Iris pigment epithelial cell (primary cell): ENCODE measurements at regions not wholly inside any gene's neighbourhood (a gene's known extent, or its start where the extent isn't known, plus 50 kb on each side); places are given as distances from the start of the nearest gene placed in this dataset.

Experiments
- DNase-seq: peaks from one replicate; pipeline ENCODE4 v3.0.0-alpha.2; 2011; ENCODE audit warnings: low read depth

DNA sequence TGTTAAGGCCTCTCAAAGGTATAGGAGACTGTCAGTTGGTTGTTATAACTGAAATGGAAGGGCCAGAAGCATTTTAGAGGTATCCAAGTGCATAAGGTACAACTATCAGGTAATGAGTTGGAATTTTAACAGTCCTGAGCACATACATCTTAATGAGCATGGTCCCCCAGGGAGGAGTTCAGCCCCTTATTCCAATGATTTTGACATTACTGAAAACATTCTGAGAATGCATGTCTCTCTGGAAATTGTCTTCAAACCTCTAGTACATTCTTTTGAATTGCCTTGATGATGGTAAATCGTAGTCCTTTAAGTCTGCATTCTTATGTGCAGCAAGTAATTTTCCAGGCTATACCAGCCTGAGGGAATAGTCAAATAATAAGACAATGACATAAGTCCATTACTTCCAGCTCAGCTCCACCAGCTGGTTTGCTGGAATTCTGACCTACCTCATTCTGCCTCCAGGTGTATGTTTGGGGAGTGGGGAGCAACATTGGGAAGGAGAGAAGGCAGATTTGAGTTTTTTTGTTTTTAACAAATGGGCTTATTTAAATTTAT is 239.2 kb downstream of the MSRB3 start:
- no peak for DNase-seq

DNA sequence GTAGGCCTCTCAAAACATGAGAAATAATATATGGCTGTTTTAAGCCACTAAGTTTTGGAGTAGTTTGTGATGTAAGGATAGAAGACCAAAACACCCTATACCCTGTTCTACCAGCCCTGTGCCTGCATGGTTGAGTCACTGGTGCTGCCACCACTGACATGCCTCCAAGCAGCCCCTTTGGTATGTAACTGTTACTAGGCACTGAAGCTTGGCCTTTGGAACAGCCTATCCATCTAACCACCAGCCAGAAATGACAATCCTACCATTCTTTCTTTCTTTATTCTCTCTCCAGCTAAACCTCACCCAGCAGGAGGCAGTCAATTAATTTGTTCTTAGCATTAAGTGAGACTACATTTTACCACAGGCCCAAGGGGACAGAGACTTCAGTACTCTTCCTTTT is 240.3 kb downstream of the MSRB3 start:
- DNase-seq = no peak

DNA sequence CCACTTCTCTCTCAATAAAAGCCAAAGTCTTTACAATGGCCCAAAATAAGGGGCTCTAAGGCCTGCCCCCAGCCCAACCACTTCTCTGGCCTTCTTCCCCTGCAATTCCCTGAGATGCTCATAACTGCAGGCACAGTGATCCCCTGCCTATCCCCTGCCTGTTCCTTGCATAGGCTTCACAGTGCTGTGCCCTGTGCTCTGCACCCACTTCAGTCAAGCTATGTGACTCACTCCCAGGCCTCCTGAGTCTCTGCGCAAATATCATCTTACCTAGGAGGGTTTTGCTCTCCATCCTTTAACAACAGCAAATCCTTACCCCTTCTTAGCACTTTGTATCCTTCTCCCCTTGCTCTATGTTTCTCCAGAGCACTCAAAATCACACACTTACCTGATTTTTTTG is 242.2 kb downstream of the MSRB3 start:
- DNase-seq = no peak

DNA sequence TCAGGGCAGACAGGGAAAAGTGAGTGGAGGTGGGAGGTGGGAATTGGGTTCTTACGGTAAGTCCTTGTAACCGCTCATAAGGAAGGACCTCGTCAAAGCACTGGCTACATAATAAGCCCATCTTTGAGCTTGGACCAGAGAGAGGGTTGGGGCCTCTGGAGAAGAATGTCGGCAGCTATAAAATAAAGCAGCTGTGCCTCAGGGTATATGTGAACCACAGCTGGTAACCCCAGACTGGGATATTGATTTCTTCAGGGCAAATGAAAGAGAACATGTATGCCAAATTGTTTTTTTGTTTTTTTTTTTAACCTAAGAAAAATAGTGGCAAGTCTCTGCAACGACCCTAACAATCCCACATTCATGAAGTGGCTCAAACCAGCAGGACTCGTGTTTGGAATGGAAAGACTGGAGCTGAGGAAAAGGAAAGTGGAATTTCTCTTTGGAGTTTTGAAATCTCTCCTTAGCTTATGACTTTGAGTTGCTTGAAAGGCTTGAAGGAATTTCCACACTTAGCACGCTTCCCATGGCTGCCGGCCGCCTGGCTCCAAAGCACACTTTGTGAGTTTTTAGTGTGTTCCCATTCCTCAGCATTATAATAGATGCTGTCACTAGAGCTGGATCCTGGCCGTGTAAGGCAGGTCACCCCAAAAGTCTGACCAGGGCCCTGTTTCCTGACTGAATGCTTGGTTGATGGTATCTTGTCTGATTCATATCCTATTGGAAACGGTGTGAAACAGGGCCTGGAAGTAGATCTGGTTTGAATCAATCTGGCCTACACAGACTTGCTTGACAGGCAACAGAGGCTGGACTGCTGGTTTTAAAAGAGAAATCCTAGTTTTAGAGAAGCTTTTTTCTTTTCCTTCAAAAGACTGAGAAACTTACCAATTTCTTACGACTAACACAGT is 244.7 kb downstream of the MSRB3 start:
- DNase-seq = peak; percentile 26

DNA sequence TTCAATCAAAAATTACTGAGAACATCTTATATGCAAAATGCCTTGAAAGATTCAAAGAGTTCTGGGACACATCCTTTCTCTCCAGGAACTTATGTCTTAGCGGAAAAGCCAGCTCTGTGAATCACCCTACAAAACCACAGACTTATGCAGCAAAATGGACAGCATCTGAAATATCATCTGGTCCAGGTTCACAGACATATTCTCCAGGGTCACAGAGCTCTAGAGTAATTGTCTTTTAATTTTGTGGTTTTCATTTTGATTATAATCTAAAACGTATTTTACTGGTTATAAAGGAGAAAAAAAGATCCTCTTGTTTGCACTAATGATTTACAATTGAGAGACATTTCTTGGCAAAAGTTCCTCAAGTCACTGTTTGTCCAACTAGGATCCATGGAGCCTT is 246.2 kb downstream of the MSRB3 start:
- DNase-seq = peak; percentile 94

DNA sequence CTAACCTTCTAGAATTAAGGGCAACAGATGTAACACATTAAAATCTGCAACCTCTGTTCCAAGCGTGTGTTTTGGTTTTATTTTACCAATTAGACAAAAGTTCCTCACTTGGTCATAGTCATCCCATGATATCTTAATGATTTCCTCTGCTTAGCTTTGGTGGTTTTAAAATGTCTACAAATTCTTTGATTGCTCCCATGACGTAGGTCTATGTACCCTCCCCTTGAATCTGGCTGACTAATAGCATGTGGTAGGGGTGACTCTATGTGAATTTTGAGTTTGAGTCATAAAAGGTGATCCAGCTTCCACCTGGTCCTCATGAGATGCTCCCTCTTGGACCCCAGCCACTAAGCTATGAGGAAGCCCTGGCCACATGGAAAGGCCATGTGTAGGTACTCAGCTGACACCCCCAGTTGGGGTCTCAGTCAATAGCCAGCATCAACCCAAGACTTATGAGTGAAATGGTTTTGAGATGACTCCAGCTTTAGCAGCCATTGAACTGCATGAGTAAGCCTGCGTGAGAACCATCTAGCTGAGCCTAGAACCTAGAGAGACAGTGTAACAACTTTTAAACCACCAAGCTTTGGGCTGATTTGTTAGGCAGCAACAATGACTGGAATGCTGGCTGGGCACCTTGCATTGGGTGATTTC is 247.1 kb downstream of the MSRB3 start:
- DNase-seq = peak; percentile 75

DNA sequence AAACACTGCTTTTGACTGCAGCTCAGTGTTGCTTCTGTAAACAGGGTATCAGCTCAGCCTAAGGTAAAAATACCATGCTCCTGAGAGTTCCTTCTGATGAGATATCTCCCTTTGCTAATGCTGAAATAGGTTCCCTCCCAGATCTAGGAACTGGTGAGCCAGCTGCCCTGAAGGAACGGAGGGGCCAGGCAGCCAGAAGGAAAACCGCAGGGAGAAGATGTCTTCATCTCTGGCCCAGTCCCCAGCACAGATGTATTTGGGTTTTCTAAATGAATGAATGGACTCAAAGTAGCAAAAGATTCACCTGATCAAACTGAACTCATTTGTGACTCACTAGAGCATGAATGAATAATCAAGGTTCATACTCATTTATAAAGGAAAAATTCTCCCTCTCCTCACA is 247.8 kb downstream of the MSRB3 start:
- DNase-seq = no peak

DNA sequence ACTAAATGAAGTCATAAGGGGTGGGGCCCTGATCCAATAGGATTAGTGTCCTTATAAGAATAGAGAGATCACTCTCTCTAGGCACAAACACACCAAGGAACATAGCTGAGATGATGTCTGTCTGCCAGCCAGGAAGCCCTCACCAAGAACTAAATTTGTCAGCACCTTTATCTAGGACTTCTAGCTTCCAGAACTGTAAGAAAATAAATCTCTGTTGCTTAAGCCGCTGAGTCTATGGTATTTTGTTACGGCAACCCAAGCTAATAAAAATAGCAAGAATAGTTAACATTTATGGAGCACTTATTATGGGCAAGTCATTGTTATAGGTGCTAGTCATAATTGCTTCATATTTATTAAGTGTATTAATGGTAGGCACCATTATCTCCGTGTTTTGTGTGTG is 249.6 kb downstream of the MSRB3 start:
- DNase-seq = no peak

DNA sequence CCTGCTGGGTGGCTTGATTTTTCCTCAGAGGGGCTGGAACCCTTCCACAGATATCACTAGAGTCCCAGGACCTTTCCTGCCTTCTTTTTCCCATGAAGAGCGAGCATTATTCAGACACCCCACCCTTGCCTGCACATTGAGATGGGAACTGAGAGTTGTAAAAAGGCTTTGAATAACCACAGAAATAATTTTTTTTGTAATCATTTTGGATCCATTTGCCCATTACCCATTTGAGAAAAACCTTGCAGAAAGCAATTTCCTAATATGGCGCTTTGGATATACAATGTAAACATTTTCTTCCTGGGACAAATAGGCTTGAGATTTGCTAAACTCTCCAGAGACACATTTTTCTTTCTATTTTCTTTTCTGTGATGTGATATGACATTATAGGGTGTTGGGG is 250.6 kb downstream of the MSRB3 start:
- DNase-seq = no peak

DNA sequence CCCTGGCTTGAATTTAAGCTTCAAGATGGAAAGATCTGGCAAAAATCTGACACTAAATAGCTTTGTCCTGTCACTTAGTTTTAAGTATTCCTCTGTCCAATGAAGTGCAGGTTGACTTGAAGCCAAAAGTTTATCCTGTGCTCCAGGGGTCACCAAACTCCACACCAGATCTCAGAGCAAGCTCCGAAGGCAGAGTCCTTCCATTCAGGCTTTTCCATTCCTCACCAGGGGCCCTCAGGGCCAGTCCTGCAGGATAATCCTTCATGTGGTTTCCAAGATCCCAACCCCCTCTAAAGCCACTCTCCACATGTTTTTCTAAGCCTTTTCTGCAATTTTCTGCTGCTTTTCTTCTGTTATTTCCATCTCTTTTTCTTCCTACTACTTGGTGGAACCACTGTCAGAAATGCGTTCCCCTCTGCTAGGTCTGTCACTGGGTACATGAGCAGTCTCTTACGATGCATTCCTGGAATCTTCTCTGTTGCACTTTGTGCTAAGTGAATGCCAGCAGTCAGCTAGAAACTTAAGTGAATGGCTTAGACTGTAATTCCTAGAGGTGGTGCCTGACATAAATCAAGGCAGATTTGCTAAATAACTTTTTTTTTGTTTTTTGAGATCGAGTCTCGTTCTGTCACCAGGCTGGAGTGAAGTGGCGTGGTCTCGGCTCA is 251.4 kb downstream of the MSRB3 start:
- DNase-seq = no peak

DNA sequence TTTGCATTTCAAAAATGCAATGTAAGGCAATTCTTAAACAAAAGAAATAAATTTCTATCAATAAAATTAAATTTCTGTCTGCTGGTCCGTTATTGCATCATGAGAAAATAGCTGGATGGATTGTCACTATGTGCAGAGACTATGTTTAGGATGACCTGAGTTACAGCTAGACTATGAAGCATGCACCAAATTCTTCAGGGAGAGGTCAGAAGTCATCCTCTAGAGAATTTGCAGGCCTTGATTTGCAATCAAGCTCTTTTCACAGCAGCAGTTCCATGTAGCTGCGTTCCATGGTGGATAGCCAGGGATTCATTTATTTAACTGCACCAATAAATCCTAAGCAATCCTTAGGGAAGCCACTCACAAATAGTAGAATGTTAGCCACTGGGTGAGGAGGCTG is 253.7 kb downstream of the MSRB3 start:
- peak; percentile 86 for DNase-seq

DNA sequence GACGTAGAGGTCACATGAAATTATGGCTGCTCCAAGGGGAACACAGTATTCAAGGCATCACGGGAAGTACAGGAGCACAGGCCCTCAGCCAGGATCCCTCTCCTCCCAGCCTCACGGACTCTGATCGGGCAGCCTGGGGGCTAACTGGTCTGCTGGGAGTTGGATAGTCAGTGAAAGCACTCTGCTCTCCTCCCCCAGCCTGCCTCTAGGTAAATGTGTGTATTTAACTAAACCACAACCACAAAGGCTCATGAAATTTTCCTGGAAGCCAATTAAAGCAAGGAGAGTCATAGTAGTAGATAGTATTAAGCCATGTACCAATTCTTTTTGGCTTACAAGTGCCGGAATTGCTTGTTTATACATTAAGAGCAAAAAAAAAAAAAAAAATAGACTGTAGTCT is 254.3 kb downstream of the MSRB3 start:
- DNase-seq = peak; percentile 93

DNA sequence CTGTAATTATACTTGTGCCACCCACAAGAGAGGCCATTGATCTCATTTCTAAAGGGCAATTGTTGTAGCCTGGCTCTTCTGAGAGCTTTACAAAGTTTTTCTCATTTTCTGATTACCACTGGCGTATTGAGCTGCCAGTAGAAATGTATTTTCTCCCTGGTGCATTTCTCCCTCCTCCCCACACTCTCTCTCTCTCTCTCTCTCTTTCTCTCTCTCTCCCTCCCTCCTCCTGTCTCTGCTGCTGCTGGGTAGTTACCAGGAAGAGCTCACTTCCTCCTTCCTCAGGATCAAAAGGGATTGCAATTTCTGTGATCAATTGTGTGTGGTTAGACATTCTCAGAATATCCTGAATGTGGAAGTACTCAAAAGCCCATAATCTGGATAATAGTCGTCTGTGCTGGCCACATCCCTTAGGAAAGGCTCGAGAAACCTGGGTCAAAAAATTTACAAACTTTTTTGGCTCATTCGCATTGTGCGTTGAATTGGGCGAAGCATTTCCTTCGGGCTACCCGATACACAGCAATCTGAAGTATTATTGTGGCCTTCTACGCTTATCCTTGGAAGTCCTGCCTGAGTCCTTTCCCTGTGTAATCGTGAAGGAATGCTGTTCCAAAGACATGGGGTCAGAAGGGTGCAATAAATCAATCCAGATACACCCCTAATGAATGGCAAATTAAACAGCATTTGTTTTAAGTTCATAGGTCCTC is 254.8 kb downstream of the MSRB3 start:
- peak; percentile 75 for DNase-seq

DNA sequence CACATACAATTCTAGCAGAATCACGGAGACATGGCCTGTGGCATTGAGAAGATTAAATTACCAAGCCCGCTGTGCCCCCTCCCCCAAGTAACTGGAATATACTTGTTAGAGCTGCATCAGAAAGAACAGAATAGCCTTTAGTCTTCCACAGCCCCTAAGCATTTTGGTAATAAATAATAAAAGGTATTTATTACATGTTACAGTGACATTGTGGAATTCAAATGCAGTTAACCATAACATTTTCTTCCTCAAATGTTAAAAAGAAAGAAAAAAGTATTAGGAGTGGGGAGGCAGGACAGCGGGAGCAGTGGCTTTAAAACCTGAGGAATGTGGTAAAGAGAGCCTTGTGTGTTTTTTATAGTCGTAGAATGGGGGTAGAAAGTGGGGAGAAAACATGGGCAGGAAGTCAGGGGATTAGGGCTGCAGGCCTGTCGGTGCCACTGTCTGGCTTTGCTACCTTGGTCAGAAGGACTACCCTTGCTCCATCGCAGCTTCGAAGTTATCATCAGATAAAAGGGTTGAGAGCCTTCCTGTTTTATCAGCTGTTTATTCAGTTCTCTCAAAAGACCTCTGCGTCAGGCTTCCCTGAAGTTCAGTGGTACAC is 255.9 kb downstream of the MSRB3 start:
- peak; percentile 80 for DNase-seq

DNA sequence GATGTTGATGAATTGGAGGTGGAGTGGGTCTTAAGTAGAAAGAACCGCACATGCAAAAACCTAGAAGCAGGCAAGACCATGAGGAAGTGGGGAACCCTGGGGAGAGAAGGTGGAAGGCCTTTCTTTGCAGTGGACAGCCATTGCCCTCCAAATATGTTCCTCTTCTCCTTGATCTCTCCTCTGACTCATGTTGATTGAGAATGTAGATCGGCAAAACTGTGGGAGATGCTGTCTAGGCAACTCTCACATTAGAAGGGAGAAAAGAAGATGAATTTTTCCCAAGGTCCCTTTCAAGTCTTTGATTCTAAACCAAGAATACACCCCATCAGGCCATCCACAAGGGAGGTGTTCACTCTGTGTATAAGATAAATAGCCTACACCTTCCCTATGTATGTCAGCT is 257.5 kb downstream of the MSRB3 start:
- peak; percentile 45 for DNase-seq

DNA sequence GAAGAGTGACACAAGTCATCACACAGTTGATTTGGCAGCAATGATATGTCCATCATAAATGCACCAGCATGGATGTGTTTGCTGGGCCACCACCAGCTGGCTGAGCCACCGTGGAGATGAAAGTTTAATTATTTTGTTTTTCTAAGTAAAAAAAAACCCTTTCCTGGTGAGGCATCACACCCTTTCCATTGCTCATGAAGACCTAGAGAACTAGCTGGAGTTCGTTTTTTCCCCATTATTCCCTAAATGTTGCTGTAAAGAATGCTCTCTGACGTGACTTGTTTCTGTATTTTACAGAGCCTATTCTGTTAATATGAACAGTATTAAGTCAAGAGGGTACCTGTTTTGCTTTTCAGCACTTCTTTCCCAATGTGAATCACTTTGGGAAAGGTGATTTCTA is 257.9 kb downstream of the MSRB3 start:
- peak; percentile 41 for DNase-seq

DNA sequence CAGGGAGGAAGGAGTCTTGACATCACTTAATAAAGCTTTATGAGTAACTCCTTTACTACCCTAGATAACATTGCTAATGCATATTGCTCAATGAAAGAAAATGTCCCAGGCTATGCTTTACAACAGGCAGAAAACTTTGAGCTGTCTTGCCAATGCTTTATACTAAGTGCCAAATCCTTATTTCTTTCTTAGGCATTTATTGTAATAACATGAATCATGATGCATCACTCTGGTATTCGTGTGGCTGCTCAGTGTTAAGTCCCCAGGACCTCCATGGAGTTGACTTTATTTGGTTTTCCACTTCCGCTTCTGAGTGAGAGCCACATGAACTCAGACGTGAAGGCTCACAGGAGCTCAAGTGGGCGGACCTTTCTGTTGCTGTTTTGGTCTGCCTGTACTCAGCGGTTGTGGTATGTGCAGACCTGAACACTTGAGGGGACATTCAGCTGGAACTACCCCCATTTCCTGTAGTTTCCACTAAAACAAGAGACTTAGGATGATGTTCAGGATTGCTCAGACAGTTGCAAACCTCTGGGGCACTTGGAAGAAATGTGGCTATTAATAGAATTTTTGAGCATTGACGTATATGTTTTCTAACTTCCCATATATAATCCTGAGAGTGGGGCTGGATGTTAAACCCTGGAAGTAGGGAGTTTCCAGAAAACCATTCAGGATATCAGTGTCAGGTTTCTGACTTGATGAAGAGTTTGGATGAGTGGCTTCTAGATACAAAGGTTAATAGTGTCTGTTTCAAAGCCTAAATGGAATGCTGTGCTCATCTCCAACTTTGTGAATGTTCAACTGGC is 258.6 kb downstream of the MSRB3 start:
- DNase-seq = peak; percentile 100

DNA sequence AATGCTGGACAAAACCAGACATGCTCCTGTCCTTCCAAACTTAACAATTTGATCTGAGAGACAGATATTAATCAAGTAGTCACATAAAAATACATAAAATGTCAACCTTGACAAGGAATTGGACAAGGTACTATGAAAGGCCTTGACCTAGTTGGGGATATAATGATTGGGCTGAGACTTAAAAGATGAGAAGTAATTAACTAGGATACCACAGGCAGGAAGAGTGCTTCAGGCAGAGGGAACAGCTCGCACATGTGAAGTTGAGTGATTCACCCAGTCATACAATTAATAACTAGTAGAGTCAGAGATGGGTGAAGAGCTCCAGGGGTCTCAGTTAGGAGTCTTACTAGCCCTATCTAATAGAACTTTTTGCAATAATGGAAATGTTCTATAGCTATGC is 259.5 kb downstream of the MSRB3 start:
- no peak for DNase-seq

DNA sequence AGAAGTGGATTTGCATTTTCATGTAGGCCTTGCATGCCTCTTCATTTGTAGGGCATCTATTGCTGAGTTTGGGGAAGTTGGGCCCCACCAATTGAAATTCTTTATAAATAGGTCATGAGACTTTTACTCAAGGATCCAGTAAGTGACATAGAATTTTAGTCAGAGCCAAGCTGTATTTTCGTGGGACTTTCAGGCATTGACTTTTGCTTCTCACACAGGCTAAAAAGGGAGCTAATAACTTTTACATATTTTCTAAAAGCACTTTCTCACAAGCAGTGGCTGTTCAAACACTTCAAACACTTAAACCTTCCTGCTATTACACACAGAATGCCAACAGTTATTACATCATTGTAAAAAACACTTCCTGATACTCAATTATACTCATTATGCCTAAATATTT is 260.5 kb downstream of the MSRB3 start:
- DNase-seq = no peak

DNA sequence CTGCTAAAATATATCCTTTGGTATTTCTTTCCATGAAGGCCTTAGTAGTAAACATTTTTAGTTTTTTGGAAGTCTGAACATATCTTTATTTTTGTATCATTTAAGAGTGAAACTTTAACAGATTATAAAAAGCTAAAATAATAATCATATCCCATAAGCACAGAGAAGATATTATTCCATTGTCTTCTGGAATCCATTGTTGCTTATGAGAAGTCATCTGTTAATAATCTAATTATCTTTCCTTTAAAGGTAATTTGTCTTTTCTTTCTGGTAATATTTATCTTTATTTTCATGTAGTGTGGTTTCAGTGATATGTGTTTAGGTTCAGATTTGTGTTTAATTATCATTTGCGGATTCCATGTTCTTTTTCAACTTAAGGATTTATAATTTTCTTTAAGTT is 261.7 kb downstream of the MSRB3 start:
- no peak for DNase-seq

DNA sequence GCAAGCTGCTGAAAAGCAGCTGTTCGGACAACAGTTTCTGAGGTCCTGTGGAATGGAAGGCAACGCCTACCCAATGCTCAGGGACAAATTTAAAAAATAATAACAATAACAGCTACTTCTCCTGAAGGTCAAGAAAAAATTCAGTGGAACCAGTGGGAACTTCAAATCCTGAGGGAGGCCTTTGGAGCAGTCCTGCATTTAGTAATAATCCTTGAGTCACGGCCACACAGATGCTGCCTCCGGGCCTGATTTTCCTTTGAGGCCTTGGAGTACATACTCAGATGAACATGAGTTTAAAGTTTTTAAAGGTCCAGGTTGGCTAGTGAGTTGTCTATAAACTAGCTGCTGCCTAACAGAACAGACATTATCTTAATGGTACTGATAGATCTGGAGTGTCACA is 268.0 kb downstream of the MSRB3 start:
- DNase-seq = no peak
